Loucy (cell line): ENCODE measurements at regions not wholly inside any gene's neighbourhood (a gene's known extent, or its start where the extent isn't known, plus 50 kb on each side); places are given as distances from the start of the nearest gene placed in this dataset.

ENCODE experiments used
- H2AFZ ChIP-seq: fragments of 200-600 bp; sonication (generic); 2 replicates; pipeline ENCODE4 v1.6.0; 2016; ENCODE audit warnings: antibody characterized with exemption, mild to moderate bottlenecking, low read length, moderate library complexity
- H3F3A ChIP-seq: fragments of 200-600 bp; 2 replicates; pipeline ENCODE4 v1.6.0; 2016; ENCODE audit warnings: antibody characterized with exemption, low read depth, mild to moderate bottlenecking
- H3K27me3 ChIP-seq: fragments of 200-600 bp; sonication (generic); 2 replicates; pipeline ENCODE4 v1.6.1; 2014; ENCODE audit warnings: low read length, mild to moderate bottlenecking; ENCODE audit not compliant: insufficient read depth, poor library complexity, severe bottlenecking
- H3K36me3 ChIP-seq: fragments of 200-600 bp; sonication (generic); 2 replicates; pipeline ENCODE4 v1.6.1; 2016; ENCODE audit warnings: low read length; ENCODE audit not compliant: insufficient read depth
- H3K4me1 ChIP-seq: fragments of 200-600 bp; sonication (generic); 2 replicates; pipeline ENCODE4 v1.5.1; 2014; ENCODE audit warnings: low read length, mild to moderate bottlenecking; ENCODE audit not compliant: insufficient read depth, poor library complexity, severe bottlenecking
- H3K4me2 ChIP-seq: fragments of 200-600 bp; sonication (generic); 2 replicates; pipeline ENCODE4 v1.6.0; 2014; ENCODE audit warnings: antibody characterized with exemption, low read length, low read depth, mild to moderate bottlenecking; ENCODE audit not compliant: poor library complexity, severe bottlenecking
- H3K4me3 ChIP-seq: fragments of 200-600 bp; sonication (generic); 2 replicates; pipeline ENCODE4 v1.5.1; 2014; ENCODE audit warnings: low read length, mild to moderate bottlenecking, mixed read lengths; ENCODE audit not compliant: poor library complexity, severe bottlenecking
- H3K79me2 ChIP-seq: fragments of 200-600 bp; sonication (generic); 2 replicates; pipeline ENCODE4 v1.6.1; 2014; ENCODE audit warnings: low read length; ENCODE audit not compliant: insufficient read depth
- H3K9ac ChIP-seq: fragments of 200-600 bp; sonication (generic); 2 replicates; pipeline ENCODE4 v1.6.0; 2014; ENCODE audit warnings: mild to moderate bottlenecking, low read depth, low read length, moderate library complexity; ENCODE audit not compliant: poor library complexity, severe bottlenecking
- H3K9me2 ChIP-seq: fragments of 200-600 bp; sonication (generic); replicated peaks from 2 replicates; pipeline ENCODE4 v1.6.1; 2016; ENCODE audit warnings: low read depth, low read length, mixed read lengths
- H3K9me3 ChIP-seq: fragments of 200-600 bp; sonication (generic); 2 replicates; pipeline ENCODE4 v1.6.1; 2014; ENCODE audit warnings: mild to moderate bottlenecking, antibody characterized with exemption, low read length, low read depth; ENCODE audit not compliant: insufficient read depth
- H4K20me1 ChIP-seq: fragments of 200-600 bp; sonication (generic); 2 replicates; pipeline ENCODE4 v1.6.0; 2014; ENCODE audit warnings: antibody characterized with exemption, low read length, mild to moderate bottlenecking; ENCODE audit not compliant: insufficient read depth, poor library complexity, severe bottlenecking
- CTCF ChIP-seq: fragments of 200-600 bp; sonication (generic); conservative IDR thresholded peaks from 2 replicates; pipeline ENCODE4 v1.5.1; 2014; ENCODE audit warnings: mild to moderate bottlenecking, antibody characterized with exemption, low read length
- EZH2phosphoT487 ChIP-seq: fragments of 200-600 bp; IDR thresholded peaks from 2 replicates; pipeline ENCODE4 v1.6.1; 2018; ENCODE audit warnings: antibody characterized with exemption, mild to moderate bottlenecking, moderate library complexity, borderline replicate concordance

GRCh38 chr17:34711646-34712045, 132.3 kb downstream of the TMEM132E start:
- Histone ChIP-seq H2AFZ (no peak overlapping the region), H3K79me2 (no peaks in the 10 kb centered on the region), H3K4me3 (no peak overlapping the region), H4K20me1 (no peaks in the 10 kb centered on the region), H3K9ac (no peak overlapping the region), H3K27me3 (no peaks in the 10 kb centered on the region), H3K4me2 (no peak overlapping the region), H3K36me3 (no peaks in the 10 kb centered on the region), H3K9me3 (no peaks in the 10 kb centered on the region), H3F3A (no peaks in the 10 kb centered on the region), H3K4me1 (no peaks in the 10 kb centered on the region), H3K9me2 (no peaks in the 10 kb centered on the region)
- TF ChIP-seq EZH2phosphoT487 (no peak), CTCF (no peak)

GRCh38 chr17:34710226-34710625, 130.8 kb downstream of the TMEM132E start:
- Histone ChIP-seq H3K27me3 (no peaks in the 10 kb centered on the region), H3K9me2 (no peaks in the 10 kb centered on the region), H3K4me2 (no peak overlapping the region), H2AFZ (no peak overlapping the region), H3K36me3 (no peaks in the 10 kb centered on the region), H3K9me3 (no peaks in the 10 kb centered on the region), H3K4me3 (no peak overlapping the region), H3K4me1 (no peaks in the 10 kb centered on the region), H3F3A (no peaks in the 10 kb centered on the region), H3K9ac (no peak overlapping the region), H3K79me2 (no peaks in the 10 kb centered on the region), H4K20me1 (no peaks in the 10 kb centered on the region)
- TF ChIP-seq EZH2phosphoT487 (no peak), CTCF (no peak)

- no peak overlapping the region for H3K9ac ChIP-seq
- H3K4me3 ChIP-seq, result no peak overlapping the region
- H4K20me1 ChIP-seq, result no peaks in the 10 kb centered on the region
- no peaks in the 10 kb centered on the region for H3K4me1 ChIP-seq
- no peak overlapping the region for H2AFZ ChIP-seq
- no peaks in the 10 kb centered on the region for H3K27me3 ChIP-seq
- H3K79me2 ChIP-seq, result no peaks in the 10 kb centered on the region
- H3K36me3 ChIP-seq, result no peaks in the 10 kb centered on the region
- no peak overlapping the region for H3K4me2 ChIP-seq
- no peaks in the 10 kb centered on the region for H3K9me3 ChIP-seq
- TF ChIP-seq EZH2phosphoT487, result no peak
- no peak for TF ChIP-seq CTCF
- no peaks in the 10 kb centered on the region for H3F3A ChIP-seq
- H3K9me2 ChIP-seq, result no peaks in the 10 kb centered on the region
These were observed 129.9 kb downstream of the TMEM132E start for GRCh38 chr17:34709158-34709754.
